CD4-positive, CD25-positive, alpha-beta regulatory T cell (primary cell): ENCODE measurements at regions not wholly inside any gene's neighbourhood (a gene's known extent, or its start where the extent isn't known, plus 50 kb on each side); places are given as distances from the start of the nearest gene placed in this dataset.

ENCODE experiments used
- ATAC-seq, 2 donors: fragments of 150-1000 bp; cut with Tn5 transposase; one replicate each; pipeline ENCODE4 v1.10.0; 2021; ENCODE audit warnings: low read depth in 2 of 2, moderate number of reproducible peaks in 2 of 2, moderate library complexity in 1 of 2
- DNase-seq, 3 donors: peaks; one replicate each; pipeline versions ENCODE4 v3.0.0 to v3.0.0-alpha.2; 2012 to 2022; ENCODE audit warnings: mixed read lengths in 1 of 3
- H3K27ac ChIP-seq: one replicate; pipeline ENCODE4 v1.7.0; 2013; ENCODE audit warnings: mild to moderate bottlenecking, low read length; ENCODE audit not compliant: insufficient read depth, poor library complexity, severe bottlenecking
- H3K27me3 ChIP-seq: one replicate; pipeline ENCODE4 v1.7.0; 2013; ENCODE audit warnings: low read length; ENCODE audit not compliant: control insufficient read depth, insufficient read depth
- H3K36me3 ChIP-seq: one replicate; pipeline ENCODE4 v1.7.0; 2013; ENCODE audit warnings: mild to moderate bottlenecking, low read length, moderate library complexity; ENCODE audit not compliant: control insufficient read depth, insufficient read depth
- H3K4me1 ChIP-seq: 2 replicates; pipeline ENCODE4 v1.7.0; 2013; ENCODE audit warnings: mild to moderate bottlenecking, low read length; ENCODE audit not compliant: insufficient read depth, control insufficient read depth, poor library complexity, severe bottlenecking
- H3K4me3 ChIP-seq: one replicate; pipeline ENCODE4 v1.7.0; 2013; ENCODE audit warnings: low read depth, mild to moderate bottlenecking, low read length, moderate library complexity
- H3K9me3 ChIP-seq, 2 experiments: 1 replicate in 1 of 2; 2 replicates in 1 of 2; pipeline ENCODE4 v1.7.0; 2013; ENCODE audit warnings: low read length in 2 of 2, mild to moderate bottlenecking in 1 of 2, moderate library complexity in 1 of 2; ENCODE audit not compliant: control insufficient read depth in 2 of 2
- H3K27ac Mint-ChIP-seq, 3 donors: one replicate each; pipeline ENCODE4 v1.8.0; 2020 to 2022; ENCODE audit warnings: mild to moderate bottlenecking in 3 of 3, mixed read lengths in 3 of 3, moderate library complexity in 2 of 3
- H3K27me3 Mint-ChIP-seq: one replicate; pipeline ENCODE4 v1.8.0; 2022; ENCODE audit warnings: mild to moderate bottlenecking, mixed read lengths
- H3K36me3 Mint-ChIP-seq: one replicate; pipeline ENCODE4 v1.8.0; 2020; ENCODE audit warnings: mixed read lengths
- H3K4me1 Mint-ChIP-seq, 4 donors: one replicate each; pipeline ENCODE4 v1.8.0; 2020 to 2022; ENCODE audit warnings: mixed read lengths in 4 of 4, mild to moderate bottlenecking in 1 of 4
- H3K4me3 Mint-ChIP-seq, 4 donors: one replicate each; pipeline ENCODE4 v1.8.0; 2020 to 2022; ENCODE audit warnings: mild to moderate bottlenecking in 4 of 4, mixed read lengths in 4 of 4, moderate library complexity in 3 of 4
- H3K9me3 Mint-ChIP-seq, 7 donors: one replicate each; pipeline ENCODE4 v1.8.0; 2020 to 2022; ENCODE audit warnings: mixed read lengths in 7 of 7, mild to moderate bottlenecking in 3 of 7, moderate library complexity in 2 of 7

GRCh38 chrX:46317163-46317562 lies 228.1 kb downstream of the ZNF674 start:
- H3K27me3 Mint-ChIP-seq: no peaks in the 10 kb centered on the region
- H3K36me3 Mint-ChIP-seq: no peaks in the 10 kb centered on the region
- no peak for DNase-seq
- H3K4me1 Mint-ChIP-seq: peaks cover 6 to 18% (median 11%) of the 10 kb centered on the region in 4 donors
- no peak overlapping the region for H3K4me3 Mint-ChIP-seq
- no peak for ATAC-seq
- Histone ChIP-seq H3K4me3 (no peak overlapping the region), H3K27me3 (no peaks in the 10 kb centered on the region), H3K27ac (no peak overlapping the region), H3K9me3 (no peaks in the 10 kb centered on the region), H3K36me3 (no peaks in the 10 kb centered on the region), H3K4me1 (peaks cover 9% of the 10 kb centered on the region)
- H3K9me3 Mint-ChIP-seq: peaks cover 0 to 7% (median 0%) of the 10 kb centered on the region in 7 donors
- peak overlapping the region in 1 of 3 donors; percentile 28 for H3K27ac Mint-ChIP-seq

- Mint-ChIP-seq H3K4me1 (peaks cover 0 to 7% (median 2%) of the 10 kb centered on the region in 4 donors), H3K27ac (no peak overlapping the region), H3K27me3 (no peaks in the 10 kb centered on the region), H3K9me3 (peaks cover 0 to 1% (median 0%) of the 10 kb centered on the region in 7 donors), H3K4me3 (no peak overlapping the region), H3K36me3 (no peaks in the 10 kb centered on the region)
- H3K4me1 ChIP-seq: no peaks in the 10 kb centered on the region
- H3K4me3 ChIP-seq: no peak overlapping the region
- no peak for DNase-seq
- H3K27me3 ChIP-seq: no peaks in the 10 kb centered on the region
- H3K36me3 ChIP-seq: no peaks in the 10 kb centered on the region
- no peak for ATAC-seq
- H3K9me3 ChIP-seq: no peaks in the 10 kb centered on the region
- no peak overlapping the region for H3K27ac ChIP-seq
Observed at GRCh38 chrX:46311581-46312120, 233.6 kb downstream of the ZNF674 start.

- peaks cover 0 to 1% (median 0%) of the 10 kb centered on the region in 7 donors for H3K9me3 Mint-ChIP-seq
- peaks cover 0 to 7% (median 2%) of the 10 kb centered on the region in 4 donors for H3K4me1 Mint-ChIP-seq
- peaks cover 2% of the 10 kb centered on the region for H3K27me3 Mint-ChIP-seq
Observed at GRCh38 chrX:46310815-46311497, 234.3 kb downstream of the ZNF674 start.

GRCh38 chrX:46308110-46308509 lies 237.1 kb downstream of the ZNF674 start:
- Histone ChIP-seq H3K27ac (no peak overlapping the region), H3K36me3 (no peaks in the 10 kb centered on the region), H3K27me3 (no peaks in the 10 kb centered on the region), H3K9me3 (no peaks in the 10 kb centered on the region), H3K4me1 (no peaks in the 10 kb centered on the region), H3K4me3 (no peak overlapping the region)
- DNase-seq: no peak
- no peak overlapping the region for H3K27ac Mint-ChIP-seq
- H3K27me3 Mint-ChIP-seq: peaks cover 5% of the 10 kb centered on the region
- H3K9me3 Mint-ChIP-seq: peaks cover 0 to 7% (median 2%) of the 10 kb centered on the region in 7 donors
- ATAC-seq: no peak
- peaks cover 0 to 7% (median 2%) of the 10 kb centered on the region in 4 donors for H3K4me1 Mint-ChIP-seq
- H3K4me3 Mint-ChIP-seq: no peak overlapping the region
- no peaks in the 10 kb centered on the region for H3K36me3 Mint-ChIP-seq

More at GRCh38 chrX:46310815-46311497, 234.3 kb downstream of the ZNF674 start:
- H3K4me3 ChIP-seq: no peak overlapping the region
- ATAC-seq: no peak
- no peaks in the 10 kb centered on the region for H3K27me3 ChIP-seq
- H3K4me3 Mint-ChIP-seq: no peak overlapping the region
- peak in 1 of 3 donors; percentile 10 for DNase-seq
- H3K27ac ChIP-seq: no peak overlapping the region
- H3K4me1 ChIP-seq: no peaks in the 10 kb centered on the region
- H3K27ac Mint-ChIP-seq: no peak overlapping the region
- H3K9me3 ChIP-seq: no peaks in the 10 kb centered on the region
- H3K36me3 Mint-ChIP-seq: no peaks in the 10 kb centered on the region
- no peaks in the 10 kb centered on the region for H3K36me3 ChIP-seq

GRCh38 chrX:46306103-46306502 lies 239.1 kb downstream of the ZNF674 start:
- Mint-ChIP-seq H3K27me3 (peaks cover 11% of the 10 kb centered on the region), H3K9me3 (peaks cover 0 to 7% (median 2%) of the 10 kb centered on the region in 7 donors), H3K4me1 (peaks cover 0 to 6% (median under 1%) of the 10 kb centered on the region in 4 donors), H3K36me3 (no peaks in the 10 kb centered on the region), H3K27ac (peak overlapping the region in 1 of 3 donors; percentile 48), H3K4me3 (no peak overlapping the region)
- no peaks in the 10 kb centered on the region for H3K9me3 ChIP-seq
- no peak for ATAC-seq
- no peak for DNase-seq
- no peaks in the 10 kb centered on the region for H3K4me1 ChIP-seq
- no peaks in the 10 kb centered on the region for H3K36me3 ChIP-seq
- no peaks in the 10 kb centered on the region for H3K27me3 ChIP-seq
- no peak overlapping the region for H3K27ac ChIP-seq
- H3K4me3 ChIP-seq: no peak overlapping the region

- Mint-ChIP-seq H3K27ac (no peak overlapping the region), H3K4me3 (no peak overlapping the region), H3K4me1 (no peaks in the 10 kb centered on the region), H3K9me3 (peaks cover 0 to 7% (median 2%) of the 10 kb centered on the region in 7 donors), H3K27me3 (peaks cover 11% of the 10 kb centered on the region), H3K36me3 (no peaks in the 10 kb centered on the region)
- ATAC-seq (no peak), DNase-seq (no peak)
- Histone ChIP-seq H3K27ac (no peak overlapping the region), H3K4me1 (no peaks in the 10 kb centered on the region), H3K36me3 (no peaks in the 10 kb centered on the region), H3K4me3 (no peak overlapping the region), H3K9me3 (no peaks in the 10 kb centered on the region), H3K27me3 (no peaks in the 10 kb centered on the region)
Observed at GRCh38 chrX:46305431-46305830, 239.8 kb downstream of the ZNF674 start.

- Histone ChIP-seq H3K36me3 (no peaks in the 10 kb centered on the region), H3K4me3 (no peak overlapping the region), H3K27ac (no peak overlapping the region), H3K9me3 (no peaks in the 10 kb centered on the region), H3K27me3 (no peaks in the 10 kb centered on the region), H3K4me1 (no peaks in the 10 kb centered on the region)
- Mint-ChIP-seq H3K27me3 (peaks cover 11% of the 10 kb centered on the region), H3K36me3 (no peaks in the 10 kb centered on the region), H3K4me1 (no peaks in the 10 kb centered on the region), H3K4me3 (no peak overlapping the region), H3K27ac (no peak overlapping the region), H3K9me3 (peaks cover 0 to 7% (median 2%) of the 10 kb centered on the region in 7 donors)
- DNase-seq: no peak
- ATAC-seq: no peak
Observed at GRCh38 chrX:46301903-46302302, 243.3 kb downstream of the ZNF674 start.

- H3K4me1 ChIP-seq: no peaks in the 10 kb centered on the region
- DNase-seq (no peak), ATAC-seq (no peak)
- no peak overlapping the region for H3K27ac Mint-ChIP-seq
- no peaks in the 10 kb centered on the region for H3K36me3 Mint-ChIP-seq
- H3K36me3 ChIP-seq: no peaks in the 10 kb centered on the region
- no peak overlapping the region for H3K4me3 ChIP-seq
- no peak overlapping the region for H3K27ac ChIP-seq
- H3K4me3 Mint-ChIP-seq: no peak overlapping the region
- no peaks in the 10 kb centered on the region for H3K9me3 ChIP-seq
- no peaks in the 10 kb centered on the region for H3K4me1 Mint-ChIP-seq
- H3K9me3 Mint-ChIP-seq: peaks cover 0 to 3% (median 0%) of the 10 kb centered on the region in 7 donors
- H3K27me3 Mint-ChIP-seq: peaks cover 6% of the 10 kb centered on the region
- H3K27me3 ChIP-seq: no peaks in the 10 kb centered on the region
Observed at GRCh38 chrX:46298821-46299220, 246.4 kb downstream of the ZNF674 start.
